Suppressor macrophage (primary cell): ENCODE measurements at regions not wholly inside any gene's neighbourhood (a gene's known extent, or its start where the extent isn't known, plus 50 kb on each side); places are given as distances from the start of the nearest gene placed in this dataset.

ENCODE experiments used
- DNase-seq, 4 experiments: peaks; one replicate each; pipeline ENCODE4 v3.0.0-alpha.2; 2020 to 2022

DNA sequence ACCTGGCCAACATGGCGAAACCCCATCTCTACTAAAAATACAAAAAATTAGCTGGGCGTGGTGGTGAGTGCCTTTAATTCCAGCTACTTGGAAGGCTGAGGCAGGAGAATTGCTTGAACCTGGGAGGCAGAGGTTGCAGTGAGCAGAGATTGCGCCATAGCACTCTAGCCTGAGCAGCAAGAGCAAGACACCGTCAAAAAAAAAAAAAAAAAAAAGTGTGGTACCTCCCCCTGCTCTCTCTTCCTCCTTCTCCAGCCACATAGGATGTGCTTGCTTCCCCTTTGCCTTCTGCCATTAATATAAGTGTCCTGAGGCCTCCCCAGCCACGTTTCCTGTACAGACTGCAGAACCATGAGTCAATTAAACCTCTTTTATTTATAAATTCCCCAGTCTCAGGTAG, 226.8 kb downstream of the CYP26B1 start:
- peak in 3 of 4 experiments; percentile 37 to 49 (median 44) for DNase-seq

- DNase-seq, result no peak
Measured at GRCh38 chr2:71919708-71920107, 228.0 kb downstream of the CYP26B1 start.

GRCh38 chr2:71910277-71910676, 237.4 kb downstream of the CYP26B1 start:
- no peak for DNase-seq

DNA sequence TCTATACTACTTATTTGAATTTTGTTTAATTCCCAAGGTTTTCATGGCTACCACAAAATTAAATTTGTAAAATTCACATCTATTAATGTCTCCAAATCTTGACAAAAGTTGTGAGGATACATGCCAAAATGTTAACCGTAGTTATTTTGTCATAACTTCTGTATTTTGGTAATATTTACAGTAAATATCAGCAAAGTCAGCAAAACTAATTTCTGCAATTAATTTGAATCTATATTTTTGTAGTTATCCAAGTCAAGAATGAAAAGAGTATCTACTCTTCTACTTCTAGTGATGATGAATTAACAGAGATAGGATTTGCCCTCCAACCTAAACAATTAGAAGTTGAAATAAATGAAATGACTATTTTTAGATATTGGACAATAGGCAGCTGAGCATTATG, 238.9 kb downstream of the CYP26B1 start:
- no peak for DNase-seq

GRCh38 chr2:71907503-71907902, 240.2 kb downstream of the CYP26B1 start:
- no peak for DNase-seq

DNA sequence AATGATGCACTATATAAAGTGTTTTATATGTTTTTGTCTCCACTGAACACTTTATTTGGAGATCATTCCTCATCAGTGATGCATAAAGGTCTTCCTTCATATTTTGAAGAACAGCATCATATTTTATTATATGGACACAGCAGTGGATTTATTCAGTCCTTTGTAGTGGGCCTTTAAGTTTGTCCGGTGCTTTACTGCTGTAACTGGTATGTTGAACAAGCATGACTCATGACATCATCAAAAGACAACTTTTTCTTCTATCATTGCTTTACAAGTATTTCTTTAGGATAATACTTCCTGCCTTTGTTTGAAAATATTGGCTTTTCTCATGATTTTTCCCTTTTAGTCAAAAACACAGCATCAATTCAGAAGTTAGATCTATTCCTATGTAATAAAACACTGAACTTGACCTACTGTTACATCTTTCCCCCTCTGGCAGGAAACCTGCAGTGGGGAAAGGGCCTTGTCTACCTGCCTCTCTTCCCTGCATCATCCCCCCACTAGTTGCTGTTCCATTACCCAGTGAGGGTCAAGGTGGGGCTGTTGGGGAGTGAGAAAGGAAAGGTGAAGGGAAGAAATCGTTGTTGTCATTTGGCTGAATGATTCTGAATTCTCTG, 241.2 kb downstream of the CYP26B1 start:
- no peak for DNase-seq

DNA sequence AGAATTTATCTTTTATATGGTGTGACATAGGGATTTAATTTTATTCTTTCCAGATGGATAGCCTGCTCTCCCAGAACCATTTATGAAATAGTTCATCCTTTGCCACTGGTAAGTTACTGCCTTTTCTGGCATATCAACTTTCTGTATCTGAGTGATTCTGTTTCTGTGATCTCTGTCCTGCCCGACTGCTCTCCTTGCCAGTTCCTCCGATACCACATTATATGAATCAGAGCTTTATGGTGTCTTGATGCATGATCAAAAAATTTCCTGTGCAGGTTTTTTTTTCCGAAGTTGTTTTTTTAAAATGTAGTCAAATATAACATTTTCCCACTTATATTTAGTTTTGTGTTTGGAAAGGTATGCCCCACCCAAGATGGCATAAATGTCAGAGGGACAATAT, 242.5 kb downstream of the CYP26B1 start:
- no peak for DNase-seq

GRCh38 chr2:71903841-71904240, 243.8 kb downstream of the CYP26B1 start:
- no peak for DNase-seq

GRCh38 chr2:71901466-71901865, 246.2 kb downstream of the CYP26B1 start:
- DNase-seq, result no peak

DNA sequence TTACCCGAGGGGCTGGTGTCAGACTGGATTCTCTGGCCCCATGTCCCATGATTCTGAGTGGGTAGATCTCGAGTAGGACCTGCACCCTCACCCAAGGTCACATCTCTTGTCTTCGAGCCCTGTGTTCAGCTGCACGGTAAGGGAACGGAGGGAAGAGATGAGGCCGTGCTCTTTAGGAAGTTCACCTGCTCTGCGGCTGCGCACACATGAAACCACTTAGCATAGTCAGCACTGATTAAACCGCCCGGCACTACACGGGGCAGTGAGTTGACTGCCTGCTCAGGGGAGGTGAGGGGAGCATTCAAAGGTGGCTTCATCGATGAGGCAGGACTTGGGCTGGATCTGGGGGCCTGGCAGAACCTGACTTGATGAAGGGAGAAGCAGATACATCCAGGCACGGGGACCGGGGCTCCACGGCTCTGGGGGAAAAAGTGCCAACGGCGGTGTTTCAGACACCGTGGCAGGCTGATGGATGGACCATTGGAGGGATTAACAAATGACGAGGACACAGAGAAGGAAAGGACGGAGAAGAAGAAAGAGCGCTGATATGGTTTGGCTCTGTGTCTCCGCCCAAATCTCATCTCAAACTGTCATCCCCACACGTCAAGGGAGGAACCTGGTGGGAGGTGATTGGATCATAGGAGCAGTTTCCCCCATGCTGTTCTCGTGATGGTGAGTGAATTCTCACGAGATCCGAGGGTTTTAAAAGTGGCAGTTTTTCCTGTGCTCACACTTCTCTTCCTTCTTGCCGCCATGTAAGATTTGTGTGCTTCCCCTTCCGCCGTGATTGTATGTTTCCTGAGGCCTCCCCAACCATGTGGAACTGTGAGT, 248.6 kb downstream of the CYP26B1 start:
- DNase-seq, result no peak

GRCh38 chr2:71898375-71898774, 249.3 kb downstream of the CYP26B1 start:
- DNase-seq, result no peak

GRCh38 chr2:71897836-71898235, 249.8 kb downstream of the CYP26B1 start:
- no peak for DNase-seq

- no peak for DNase-seq
Measured at GRCh38 chr2:71897137-71897480, 250.6 kb downstream of the CYP26B1 start.

- DNase-seq, result no peak
Measured at GRCh38 chr2:71896385-71897136, 251.1 kb downstream of the CYP26B1 start.

- no peak for DNase-seq
Measured at GRCh38 chr2:71895320-71896161, 252.1 kb downstream of the CYP26B1 start.

GRCh38 chr2:71894261-71894660, 253.4 kb downstream of the CYP26B1 start:
- no peak for DNase-seq

- DNase-seq, result no peak
Measured at GRCh38 chr2:71893646-71894045, 254.0 kb downstream of the CYP26B1 start.

DNA sequence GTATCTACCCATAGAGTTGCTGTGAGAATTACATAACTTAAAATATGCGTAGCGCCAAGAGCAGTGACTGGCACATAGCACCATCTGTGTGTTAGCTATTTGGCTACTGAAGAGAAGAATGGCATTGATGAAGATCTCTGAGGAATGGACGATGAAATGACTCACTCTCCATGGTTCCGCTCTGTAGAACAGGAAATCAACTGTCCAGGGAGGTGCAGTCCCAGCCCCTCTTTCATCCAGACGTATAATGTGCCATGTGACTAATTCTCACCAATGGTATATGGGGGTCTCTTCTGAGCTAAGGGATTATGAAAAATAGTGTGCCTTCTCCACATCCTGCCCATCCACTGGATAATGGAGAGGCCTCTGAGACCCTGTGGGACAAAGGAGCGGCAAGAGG, 254.8 kb downstream of the CYP26B1 start:
- DNase-seq, result no peak

GRCh38 chr2:71892423-71892730, 255.3 kb downstream of the CYP26B1 start:
- no peak for DNase-seq

DNA sequence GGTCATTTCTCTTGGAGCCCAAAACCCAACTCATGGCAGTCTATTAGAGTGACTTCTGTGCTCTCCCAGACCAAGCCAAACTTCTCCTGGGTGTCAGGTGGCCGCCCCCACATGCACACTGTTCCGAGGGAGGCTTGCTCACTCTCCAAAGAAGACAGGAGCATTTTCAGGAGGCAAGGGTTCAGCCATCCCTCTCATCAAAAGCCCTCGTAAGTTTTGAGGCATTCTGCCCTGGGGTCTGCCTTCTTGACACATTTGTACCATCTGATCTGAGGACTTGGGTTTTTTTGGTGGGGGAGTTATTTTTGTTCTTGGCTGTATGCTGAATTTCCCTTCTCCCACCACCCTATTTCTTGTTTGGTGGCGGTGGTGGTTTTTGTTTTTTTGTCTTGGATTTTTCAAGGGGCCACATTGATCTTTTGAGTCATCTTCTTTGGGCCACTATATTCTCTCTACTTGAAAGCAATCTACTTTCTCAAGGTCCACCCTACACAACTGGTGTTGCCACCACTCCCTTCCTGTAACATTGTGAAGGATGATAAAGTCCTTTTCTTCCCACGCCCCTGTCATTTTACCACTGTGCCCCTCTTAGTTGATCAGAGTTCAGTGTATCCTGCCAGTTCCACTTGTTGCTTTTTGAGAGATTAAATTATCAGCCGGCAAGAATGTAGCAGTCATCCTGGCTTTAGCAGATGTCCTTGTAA, 255.8 kb downstream of the CYP26B1 start:
- no peak for DNase-seq

GRCh38 chr2:71891155-71891554, 256.5 kb downstream of the CYP26B1 start:
- no peak for DNase-seq
